NCI-H1436 (cell line): ENCODE measurements at regions not wholly inside any gene's neighbourhood (a gene's known extent, or its start where the extent isn't known, plus 50 kb on each side); places are given as distances from the start of the nearest gene placed in this dataset.
A peak's percentile ranks its signal among the peaks of the same experiment; 100 is the strongest.

Experiments used
- DNase-seq: peaks from one replicate; lab custom pipeline; 2025; lab: John Stamatoyannopoulos, UW

DNA sequence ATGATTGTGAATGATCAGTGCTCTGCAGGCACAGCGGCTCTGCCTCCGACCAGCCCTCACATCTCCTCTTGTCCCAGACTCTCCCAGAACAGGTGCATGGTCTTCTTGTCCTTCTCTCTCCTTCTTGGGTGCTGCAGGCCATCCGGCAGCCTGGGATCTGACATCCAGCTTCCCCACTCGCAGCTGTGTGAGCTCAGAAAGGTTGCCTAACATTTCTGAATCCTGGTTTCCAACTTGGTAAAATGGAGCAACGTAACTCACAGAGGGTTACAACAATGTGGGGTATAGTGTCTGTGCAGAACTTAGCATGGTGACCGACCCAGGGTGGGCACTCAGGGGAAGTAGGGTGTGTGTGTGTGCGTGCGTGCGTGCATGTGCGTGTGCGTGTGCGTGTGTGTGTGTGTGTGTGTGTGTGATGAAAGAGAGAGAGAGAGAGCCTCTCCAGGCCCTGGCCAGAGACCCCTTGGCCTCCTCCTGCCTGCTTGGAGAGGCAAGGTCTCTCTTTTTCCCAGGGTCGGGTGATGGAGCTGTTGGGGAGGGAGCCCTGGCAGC lies 110.1 kb downstream of the SNX5 start:
- DNase-seq, result no peak

DNA sequence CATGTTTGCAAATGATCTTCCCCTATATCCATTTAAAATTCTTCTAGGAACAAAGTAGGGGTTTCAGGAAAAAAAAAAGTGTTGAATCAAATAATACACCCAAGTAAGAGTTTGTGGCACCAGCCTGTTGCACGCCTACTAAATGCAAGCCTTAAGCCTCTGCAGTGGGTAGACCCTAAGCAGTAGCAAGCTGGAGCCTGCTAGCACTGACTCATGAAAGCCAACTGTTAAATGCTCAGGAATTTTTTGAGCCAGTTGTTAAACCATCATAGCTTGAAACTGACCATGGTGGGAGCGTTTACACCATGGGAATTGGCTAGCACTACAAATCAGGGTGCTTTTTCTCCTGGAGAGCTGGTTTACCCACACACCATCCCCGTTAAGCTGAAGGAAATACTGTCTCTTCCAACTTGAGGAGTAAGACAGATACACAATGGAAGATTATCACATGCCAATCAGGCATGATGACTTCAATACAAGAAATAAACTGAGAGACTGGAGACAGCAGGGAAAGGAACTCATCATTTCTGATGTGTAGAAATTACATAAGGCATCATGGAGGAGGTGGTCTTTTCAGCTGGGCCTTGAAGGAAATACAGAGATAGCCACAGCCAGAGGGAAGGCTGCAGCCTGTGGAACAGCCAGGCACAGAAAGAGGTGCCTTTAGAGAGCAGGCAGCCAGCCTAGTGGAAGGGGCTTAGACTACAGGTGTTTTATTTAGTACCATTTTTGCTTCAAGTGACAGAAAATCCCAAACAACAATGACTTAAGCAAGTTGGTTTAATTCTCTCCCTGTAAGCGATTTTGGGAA lies 110.8 kb downstream of the SNX5 start:
- no peak for DNase-seq

DNA sequence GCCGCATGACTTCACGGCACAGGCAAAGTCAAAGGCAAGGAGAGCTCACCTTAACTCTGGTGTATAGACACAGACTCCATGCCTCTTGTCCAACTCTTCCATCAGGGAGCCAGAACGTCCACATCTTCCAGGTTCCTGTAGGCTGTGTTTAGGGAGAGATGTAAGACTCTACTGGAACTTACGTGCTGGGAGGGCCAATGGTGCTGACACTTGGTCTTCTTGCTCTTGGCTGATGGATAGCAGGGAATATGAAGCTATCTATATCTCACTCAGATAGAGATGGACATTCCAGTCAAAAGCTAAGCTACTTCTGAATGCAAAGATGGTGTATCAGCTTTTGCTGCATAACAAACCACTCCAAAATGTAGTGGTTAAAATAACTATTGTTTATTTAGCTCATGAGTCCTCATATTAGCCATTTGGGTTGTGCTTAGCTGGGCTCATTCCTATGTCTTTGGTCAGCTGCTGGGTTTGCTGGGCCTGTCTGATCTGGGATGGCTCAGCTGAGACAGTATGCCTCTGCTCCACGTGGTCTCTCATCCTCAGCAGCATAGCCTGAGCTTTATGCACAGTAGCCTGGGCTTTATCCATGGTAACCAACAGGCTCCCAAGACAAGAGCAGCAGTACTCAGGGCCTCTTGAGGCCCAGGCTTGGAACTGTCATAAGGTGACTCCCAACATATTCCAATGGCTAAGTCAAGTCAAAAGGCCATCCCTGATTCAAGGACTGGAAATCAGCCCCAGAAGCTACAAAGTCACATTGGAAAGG lies 111.6 kb downstream of the SNX5 start:
- no peak for DNase-seq

DNA sequence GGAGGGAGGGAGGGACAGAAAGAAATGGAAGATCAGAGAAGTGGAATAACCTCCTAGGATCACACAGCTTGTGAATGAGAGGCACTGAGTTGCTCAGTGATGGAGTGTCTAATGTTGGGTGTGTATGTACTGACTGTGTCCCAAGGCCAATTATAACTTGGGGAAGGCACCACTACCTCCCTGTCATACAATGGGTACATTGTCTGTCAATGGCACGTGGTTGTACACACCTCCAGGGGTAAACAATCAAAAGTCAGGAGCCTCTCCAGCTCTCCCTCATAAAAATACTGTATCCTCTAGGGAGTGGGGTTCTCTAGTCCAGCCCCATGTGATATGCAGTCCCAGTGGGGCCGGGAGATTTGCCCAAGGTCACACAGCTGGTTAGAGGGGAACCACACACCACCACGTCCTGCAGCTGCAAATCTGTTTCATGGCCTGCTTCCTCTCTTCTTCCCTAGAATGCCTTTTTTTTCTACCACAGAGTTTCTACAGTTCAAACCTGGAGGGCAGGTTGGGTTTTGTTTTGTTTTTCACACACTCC lies 112.5 kb downstream of the SNX5 start:
- peak; percentile 31 for DNase-seq

DNA sequence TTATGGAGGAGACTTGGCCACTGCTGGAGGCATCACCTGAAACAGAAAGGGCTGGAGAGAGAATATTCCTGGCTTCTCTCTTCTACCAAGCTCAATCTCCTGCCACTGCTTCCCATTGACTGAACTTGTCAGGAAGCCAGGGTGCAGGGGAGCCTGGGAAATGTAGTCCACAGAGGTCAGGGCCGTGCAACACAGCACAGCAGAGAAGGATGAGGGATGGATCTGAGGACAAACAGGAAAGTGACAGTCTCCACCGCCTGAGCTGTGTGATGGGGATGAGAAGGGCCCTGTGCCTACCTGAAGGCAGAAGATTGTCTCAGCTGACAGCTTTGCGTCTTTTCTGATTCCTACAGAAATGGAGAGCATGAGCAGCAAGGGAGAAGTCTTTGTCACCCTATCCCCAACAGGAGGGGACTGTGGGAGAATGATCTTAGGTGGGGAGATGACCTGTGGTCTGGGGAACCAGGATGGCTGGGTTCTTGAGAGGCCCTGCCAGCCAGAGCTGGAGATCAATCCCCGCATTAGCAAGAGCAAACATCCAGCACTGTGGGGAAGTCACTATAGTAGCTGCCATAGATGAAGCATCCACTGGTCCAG lies 114.2 kb downstream of the SNX5 start:
- DNase-seq, result no peak

DNA sequence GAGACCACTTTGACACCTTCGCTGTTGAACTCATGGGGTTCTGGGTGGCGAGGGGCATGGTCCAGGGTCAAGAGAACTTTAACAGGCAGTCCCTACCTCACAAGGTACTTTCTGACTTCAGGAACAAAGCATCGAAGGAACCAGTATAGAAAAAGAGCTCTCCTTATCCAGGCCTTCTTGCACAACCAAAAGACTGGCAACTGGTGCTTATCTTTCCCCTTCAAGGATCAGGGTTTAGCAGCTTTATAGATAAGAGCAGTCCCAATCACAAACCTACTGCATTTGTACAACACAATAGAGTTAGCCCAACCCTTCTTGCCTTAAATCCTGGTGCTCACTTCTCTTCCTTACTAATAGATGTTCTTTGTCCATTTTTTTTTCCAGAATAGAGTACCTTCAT lies 116.3 kb downstream of the SNX5 start:
- DNase-seq, result no peak

DNA sequence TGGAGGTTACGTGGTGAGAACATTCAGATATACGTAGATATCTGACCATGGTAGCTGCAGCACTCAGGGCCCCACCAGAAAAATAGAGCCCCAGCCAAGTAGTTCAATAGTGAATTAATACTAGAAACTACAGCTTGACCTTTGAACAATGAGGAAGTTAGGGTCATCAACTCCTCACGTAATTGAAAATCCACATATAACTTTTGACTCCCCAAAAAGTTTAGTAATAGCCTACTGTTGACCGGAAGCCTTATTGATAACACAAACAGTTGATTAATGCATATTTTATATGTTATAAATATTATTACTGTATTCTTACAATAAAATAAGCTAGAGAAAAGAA lies 117.9 kb downstream of the SNX5 start:
- no peak for DNase-seq

DNA sequence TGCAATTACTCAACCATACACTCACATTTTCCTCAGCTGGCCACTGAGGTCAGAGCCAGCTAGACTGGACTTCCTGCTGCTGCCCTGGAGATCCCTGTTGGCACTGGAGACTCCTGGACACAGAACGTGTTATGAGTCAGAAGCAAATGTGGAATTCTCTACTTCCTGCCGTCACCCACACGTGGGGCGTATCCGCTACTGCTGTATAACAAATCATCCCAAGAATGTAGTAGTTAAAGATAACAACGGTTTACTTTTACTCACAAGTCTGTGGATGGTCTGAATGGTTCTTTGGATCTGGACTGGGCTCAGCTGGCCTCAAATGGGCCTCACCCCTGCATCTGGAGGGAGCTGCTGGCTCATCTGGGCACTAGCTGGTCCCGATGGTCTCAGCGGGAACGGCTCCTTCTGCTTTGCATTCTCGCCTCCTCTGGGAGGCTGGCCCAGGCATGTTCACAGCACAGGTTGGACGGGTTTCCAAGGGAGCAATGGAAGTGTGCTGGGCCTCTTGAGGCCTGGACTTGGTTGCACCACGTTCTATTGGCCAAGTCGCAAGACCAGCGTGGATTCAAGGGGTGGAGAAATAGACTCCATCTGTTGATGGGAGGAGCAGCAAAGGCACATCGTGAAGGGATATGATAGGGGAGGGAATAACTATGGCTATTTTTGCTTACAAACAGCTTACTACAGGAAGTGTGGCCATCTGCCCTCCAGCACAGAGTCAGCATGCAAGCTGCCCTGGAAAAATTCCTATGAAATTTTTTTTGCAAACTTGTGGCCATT lies 118.5 kb downstream of the SNX5 start:
- no peak for DNase-seq

DNA sequence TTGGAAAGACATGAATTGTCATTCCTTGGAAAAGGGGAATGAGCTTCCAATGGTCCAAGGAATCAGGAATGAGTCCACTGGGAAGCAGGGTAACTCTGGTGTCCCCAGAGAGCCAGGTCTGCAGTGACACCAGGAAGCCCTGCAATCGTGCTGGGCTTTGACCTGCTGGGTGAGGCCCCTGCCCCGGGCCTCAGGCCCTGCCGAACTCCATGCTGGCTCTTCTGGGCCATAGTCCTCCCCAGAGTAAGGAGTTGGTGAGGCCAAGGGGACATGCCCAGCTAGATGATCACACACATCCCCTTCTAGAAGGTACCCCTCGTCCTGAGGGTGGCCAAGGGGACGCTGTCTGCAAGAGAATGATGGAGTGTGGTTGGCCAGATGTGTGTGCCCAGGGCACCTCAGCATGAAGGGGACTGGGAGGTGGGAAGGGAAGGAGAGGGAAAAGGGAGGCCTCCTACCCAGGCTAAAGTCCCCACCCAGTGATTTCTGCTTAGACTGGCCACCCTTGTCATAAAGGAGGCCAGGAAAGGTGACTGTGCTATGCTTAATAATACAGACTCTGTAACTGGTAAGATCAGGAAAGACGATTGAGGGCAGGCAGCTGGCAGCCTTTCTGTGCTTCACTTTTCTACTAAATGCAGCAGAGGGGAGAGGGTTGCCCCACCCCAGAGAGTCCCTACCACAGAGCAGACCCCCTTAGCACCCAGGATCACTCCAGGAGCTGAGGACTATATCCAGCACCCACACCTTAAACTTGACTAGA lies 119.3 kb downstream of the SNX5 start:
- no peak for DNase-seq

DNA sequence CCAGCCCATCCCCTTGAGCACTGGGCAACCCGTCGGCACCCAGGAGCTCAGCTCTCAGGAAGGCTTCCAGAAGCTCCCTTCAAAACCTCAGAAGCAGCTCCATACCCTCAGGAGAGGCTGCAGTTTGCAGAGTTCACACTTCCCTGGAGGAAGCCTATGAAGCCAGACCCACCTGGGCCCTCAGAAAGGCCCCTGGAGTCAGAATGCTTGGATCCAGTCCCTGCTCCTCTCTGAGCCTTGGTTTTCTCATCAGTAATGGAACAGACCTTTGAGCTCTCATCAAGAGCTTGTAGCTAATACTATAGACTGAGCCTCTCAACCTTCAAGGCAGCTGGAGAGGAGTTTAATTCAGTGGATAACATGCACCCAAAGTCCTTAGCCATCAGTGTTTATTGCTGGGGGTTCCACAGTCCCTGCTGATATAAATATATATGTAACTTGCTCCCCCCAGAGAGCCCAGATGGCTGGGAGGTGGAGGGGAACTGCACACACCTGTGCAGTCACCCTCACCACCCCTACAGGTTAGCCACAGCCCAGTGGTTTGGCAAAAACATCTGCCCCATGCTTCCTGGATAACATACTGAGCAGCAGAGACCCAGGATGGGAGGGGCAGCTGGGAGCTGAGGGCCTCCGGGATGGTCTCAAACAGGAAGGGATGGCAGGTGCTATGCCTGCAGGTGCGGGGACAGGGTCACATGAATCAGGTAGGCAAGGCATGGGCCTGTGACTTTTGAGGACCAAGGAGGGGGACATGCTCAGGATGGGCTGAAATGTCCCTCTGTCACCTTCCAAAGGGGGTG lies 120.1 kb downstream of the SNX5 start:
- DNase-seq, result no peak

DNA sequence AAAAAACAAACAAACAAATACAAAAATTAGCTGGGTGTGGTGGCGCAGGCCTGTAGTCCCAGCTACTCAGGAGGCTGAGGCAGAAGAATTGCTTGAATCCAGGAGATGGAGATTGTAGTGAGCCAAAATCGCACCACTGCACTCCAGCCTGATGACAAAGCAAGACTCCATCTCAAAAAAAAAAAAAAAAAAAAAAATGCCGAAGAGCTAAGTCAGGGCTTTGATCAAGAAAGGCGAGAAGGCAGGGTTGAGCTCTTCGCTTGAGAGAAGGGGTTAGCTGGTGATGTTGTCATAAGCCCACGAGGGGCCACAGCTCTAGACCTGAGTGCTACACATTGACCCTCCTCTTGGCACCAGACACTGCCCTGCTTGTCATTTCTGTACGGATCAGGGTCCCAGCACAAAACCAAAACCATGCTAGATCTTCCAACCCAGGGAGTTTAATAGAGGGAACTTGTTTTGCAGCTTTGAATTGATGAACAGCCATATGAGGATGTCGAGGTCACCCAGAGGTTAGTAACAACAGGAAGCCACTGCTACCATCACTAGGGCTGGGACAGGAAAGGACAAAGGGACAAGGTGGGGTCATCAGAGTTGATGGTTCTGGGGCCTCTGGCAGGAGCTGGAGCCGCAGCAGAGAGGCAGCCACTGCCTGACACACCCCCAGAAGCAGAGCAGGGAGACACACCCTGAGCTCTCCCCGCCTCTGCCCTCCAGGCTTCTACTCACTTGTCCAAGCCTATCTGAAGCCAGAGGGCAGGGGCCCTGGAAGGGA lies 122.7 kb downstream of the SNX5 start:
- DNase-seq, result no peak

DNA sequence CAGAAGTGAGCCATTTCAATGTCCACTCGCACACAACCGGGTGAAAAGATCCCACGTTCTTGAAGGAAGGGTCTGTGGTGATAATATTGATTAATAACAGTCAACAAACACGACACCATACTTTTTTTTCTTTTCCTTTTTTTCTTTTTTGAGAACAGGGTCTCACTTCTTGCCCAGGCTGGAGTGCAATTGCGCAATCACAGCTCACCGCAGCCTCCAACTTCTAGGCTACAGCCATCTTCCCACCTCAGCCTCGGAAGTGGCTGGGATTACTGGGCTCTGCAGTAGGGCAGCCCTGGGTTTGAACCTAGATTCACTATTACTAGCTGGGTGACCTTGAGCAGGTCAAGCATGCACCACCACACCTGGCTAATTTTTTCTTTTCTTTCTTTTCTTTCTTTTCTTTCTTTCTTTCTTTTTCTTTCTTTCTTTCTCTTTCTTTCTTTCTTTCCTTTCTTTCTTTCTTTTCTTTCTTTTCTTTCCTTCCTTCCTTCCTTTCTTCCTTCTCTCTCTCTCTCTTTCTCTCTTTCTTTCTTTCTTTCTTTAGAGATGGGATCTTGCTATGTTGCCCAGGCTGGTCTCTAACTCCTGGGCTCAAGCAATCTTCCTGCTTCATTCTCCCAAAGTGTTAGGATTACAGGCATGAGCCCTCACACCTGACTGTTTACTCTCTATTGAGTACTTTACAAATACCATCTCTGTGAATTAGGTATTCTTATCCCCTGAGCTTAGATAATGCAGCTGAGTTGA lies 123.9 kb downstream of the SNX5 start:
- no peak for DNase-seq

DNA sequence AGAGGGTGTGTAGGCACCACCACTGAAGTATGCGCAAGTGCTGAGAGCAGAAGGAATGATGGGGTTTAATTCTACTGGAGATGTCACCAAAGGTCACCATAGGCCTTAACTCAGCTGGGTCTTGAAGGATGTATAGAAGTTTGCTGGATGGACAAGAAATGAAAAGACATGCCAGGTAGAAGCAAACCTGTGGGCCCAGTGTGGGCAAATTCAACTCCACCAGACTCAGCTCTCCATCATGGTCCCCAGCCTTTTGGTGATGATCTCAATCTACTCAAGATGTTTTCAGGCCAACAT lies 124.5 kb downstream of the SNX5 start:
- DNase-seq, result no peak

DNA sequence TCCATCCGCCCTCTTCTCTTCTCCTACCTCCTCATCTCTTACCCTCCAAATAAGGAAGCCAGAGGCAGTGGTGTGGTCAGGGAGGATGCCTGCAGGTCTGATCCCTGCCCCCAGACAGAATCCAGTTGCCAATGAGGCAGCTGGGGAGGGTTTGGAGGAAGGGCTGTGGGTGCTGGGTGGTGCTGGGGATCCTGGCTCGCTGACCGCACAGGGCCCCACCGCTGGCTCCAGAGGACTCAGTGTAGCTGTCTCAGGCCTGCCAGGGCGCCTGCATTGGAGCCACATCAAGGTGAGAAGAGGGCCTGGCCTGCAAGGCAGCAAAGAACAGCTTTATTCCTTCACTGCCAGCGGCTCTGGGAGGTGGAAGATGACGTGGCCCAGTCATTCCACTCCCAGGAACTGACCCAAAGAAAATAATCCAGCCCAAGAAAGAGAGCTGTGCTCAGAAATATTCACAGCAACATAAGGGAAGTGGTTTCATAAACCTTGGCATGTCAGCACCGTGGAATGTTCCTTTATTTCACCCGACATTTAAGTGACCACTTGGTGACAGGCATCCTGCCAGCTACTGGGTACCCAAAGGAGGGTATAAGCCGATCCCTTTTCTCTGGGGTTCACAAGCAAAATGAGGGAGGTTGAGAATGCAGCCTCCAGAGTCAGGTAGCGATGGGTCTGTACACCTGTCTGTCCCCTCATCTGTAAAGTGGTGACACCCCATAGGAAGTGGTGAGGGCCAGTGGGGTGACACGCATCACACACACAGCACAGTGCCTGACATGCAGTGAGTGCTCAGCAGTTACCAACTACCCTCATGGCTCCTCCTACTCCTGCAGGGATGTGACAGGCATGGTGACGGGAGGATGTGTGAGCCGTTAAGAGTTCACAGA lies 125.1 kb downstream of the SNX5 start:
- DNase-seq, result no peak

DNA sequence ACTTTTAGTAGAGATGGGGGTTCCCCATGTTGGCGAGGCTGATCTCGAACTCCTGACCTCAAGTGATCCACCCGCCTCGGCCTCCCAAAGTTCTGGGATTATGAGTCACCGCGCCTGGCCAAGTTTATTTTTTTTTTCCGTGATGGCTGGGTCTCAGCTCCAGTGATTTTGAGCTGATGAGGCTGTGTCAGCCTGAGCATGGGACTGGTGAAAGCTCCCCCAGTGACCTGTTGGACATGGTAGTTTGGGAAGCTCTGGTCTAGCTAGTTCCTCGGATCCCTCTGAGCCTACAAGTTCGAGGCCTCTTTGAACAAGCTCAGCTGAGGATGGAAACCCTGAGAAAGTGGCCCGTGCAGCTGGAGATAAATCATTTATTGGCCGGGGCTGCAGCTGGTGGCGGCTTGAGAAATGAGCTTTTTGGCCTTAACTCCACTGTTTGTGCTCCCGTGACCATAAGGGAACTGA lies 126.8 kb downstream of the SNX5 start:
- DNase-seq, result no peak

DNA sequence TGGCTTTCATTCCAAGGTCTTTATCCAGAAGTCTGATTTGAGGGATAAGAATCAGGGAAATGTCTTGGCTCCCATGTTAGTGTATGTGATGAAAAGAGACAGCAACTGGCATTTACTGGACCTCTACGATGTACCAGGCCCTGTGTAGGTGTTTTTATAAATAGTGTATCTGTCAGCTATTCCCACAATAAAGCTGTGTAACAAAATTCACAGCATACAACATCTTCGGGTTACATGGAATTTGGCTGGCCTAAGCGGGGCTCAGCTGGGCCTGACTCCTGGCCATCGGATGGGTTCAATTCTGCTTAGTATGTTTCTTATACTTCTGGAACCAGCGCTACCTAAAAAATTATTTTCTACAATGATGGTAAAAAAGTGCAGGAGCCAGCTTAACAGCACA lies 128.2 kb downstream of the SNX5 start:
- DNase-seq, result no peak

DNA sequence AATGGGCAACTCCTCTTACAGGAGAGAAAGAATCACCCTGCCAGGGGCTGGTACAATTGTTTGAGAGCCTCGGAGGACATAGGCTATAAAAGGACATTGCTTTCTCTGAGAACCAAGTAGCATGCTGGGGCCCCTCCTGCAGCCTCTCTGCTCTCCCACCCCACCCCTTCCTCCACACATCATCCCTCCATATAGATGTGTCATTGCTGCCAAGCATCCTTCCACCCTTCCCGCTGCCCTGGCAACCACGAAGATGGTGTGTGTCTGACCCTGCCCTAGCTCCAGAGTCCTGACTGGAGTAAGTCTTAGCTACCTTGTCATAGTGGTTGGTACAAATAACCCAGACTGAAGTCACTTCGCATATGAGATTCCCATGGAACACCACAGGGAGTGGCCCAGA lies 129.7 kb downstream of the SNX5 start:
- DNase-seq, result no peak

DNA sequence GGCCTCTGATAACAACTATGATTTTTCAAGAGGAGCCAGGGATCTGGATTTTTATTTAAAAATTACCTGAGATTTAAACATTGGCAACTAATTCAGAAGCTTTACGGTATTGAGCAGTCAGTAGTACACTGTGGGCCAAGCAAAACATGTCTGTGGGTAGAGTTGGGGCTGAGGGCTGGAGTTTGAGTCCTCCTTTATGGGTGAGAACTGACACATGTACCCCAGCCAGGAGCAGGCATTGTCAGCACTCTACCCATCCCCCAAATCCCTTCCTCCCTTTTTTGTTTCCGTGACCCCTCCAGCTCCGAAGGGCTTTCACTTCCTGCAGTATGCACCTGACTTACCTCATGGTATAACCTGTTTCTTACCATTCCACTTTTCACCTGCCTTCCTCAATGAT lies 131.4 kb downstream of the SNX5 start:
- DNase-seq, result no peak
